DMS 273 (cell line): ENCODE measurements at regions not wholly inside any gene's neighbourhood (a gene's known extent, or its start where the extent isn't known, plus 50 kb on each side); places are given as distances from the start of the nearest gene placed in this dataset.

Experiments used
- DNase-seq: peaks from one replicate; lab custom pipeline; 2025; ENCODE audit not compliant: unreplicated experiment; lab: John Stamatoyannopoulos, UW

- no peak for DNase-seq
Measured at GRCh38 chr4:4746444-4746843, 113.0 kb upstream of the MSX1 start.

DNA sequence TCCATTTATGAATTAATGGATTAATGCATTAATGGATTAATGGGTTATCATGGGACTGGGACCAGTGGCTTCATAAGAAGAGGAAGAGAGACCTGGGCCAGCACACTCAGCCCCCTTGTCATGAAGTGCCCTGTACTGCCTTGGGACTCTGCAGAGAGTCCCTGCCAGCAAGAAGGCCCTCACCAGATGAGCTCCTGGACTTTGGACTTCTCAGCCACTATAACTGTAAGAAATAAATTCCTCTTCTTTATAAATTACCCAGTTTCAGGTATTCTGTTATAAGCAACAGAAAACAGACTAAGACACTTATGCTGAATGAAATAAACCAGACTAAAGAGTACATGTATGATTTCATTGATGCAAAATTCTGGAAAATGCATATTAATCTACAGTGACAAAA is 119.4 kb upstream of the MSX1 start:
- DNase-seq = no peak

DNA sequence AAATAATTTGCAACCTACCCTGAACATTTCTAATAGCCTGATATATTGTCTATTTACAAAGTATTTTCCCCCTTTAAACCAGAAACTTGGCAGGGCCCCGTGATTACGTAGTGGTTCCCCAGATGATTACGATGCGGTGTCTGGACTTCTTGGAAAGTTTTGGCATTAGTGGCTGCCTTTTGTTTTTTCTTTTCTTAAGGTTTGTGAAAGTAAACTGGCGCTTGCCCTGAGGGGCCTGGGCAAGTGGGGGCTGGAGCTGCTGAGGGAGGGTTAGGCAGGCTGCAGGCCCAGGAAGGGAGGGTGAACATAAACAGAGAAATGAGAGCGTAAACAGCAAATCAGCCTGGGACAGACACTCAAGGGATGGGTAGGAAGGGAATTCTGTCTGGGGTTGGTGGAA is 123.6 kb upstream of the MSX1 start:
- DNase-seq = no peak

GRCh38 chr4:4735136-4735750 is 124.2 kb upstream of the MSX1 start:
- peak; percentile 61 for DNase-seq

- DNase-seq = no peak
Measured at GRCh38 chr4:4734425-4734824, 125.0 kb upstream of the MSX1 start.

GRCh38 chr4:4733663-4734062 is 125.8 kb upstream of the MSX1 start:
- DNase-seq = no peak

- DNase-seq = no peak
Measured at GRCh38 chr4:4730249-4730648, 129.2 kb upstream of the MSX1 start.

- DNase-seq = no peak
Measured at GRCh38 chr4:4729206-4729605, 130.3 kb upstream of the MSX1 start.

DNA sequence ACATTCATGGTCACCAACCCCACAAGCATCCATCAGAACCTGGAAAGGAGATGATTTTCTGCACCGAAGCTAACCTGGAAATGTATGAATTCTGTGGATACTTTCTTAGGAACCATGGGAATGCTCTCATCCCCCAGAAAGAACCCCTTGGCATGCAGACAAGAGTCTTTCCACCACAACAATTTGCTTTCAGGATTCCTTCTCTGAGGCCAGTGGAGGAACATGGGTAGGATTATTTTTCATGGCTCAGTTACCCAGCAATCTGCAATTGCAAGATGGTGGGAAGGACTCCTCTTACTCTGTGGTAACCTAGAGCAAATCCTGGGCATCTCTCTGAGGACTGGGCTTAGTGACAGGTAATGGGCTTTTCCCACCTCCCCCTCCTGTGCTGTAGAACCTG is 131.9 kb upstream of the MSX1 start:
- no peak for DNase-seq

- peak; percentile 8 for DNase-seq
Measured at GRCh38 chr4:4726051-4726450, 133.4 kb upstream of the MSX1 start.

- no peak for DNase-seq
Measured at GRCh38 chr4:4724321-4724720, 135.1 kb upstream of the MSX1 start.

- no peak for DNase-seq
Measured at GRCh38 chr4:4721636-4722035, 137.8 kb upstream of the MSX1 start.

DNA sequence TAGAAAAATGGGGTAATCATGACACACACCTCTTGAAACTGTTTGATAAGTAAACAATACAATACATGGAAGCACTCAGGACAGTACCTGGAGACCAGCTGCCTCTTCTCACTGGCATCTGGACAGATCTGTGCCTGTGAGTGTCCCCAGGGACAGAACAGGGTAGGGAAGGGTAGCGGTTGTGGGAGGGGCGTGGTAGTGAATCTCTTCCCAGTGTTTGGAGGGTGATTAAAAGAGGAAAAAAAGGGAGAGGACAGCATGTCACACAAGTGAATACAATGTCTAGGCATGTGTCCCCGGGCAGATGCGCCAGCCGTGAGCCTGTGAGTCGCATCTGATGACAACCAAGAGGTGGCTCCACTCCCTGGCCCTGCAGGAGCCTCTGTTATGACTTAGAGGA is 138.8 kb upstream of the MSX1 start:
- DNase-seq = peak; percentile 14

DNA sequence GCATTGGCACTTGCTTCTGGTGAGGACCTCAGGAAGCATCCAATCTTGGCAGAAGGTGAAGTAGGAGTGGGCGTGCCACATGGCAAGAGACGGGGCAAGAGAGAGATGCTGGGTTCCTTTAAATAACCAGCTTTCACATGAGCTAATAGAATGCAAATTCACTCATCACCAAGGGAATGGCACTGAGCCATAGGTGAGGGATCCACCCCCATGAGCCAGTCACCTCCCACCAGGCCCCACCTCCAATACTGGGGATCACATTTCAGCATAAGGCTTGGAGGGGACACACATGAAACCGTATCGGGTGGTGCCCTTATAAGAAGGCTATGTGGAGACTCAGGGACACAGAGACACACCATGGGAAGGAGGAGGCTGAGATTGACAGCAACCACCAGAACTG is 140.0 kb upstream of the MSX1 start:
- peak; percentile 4 for DNase-seq

GRCh38 chr4:4717692-4718091 is 141.8 kb upstream of the MSX1 start:
- DNase-seq = no peak

- DNase-seq = no peak
Measured at GRCh38 chr4:4714331-4714730, 145.1 kb upstream of the MSX1 start.

- no peak for DNase-seq
Measured at GRCh38 chr4:4712800-4713528, 146.5 kb upstream of the MSX1 start.

DNA sequence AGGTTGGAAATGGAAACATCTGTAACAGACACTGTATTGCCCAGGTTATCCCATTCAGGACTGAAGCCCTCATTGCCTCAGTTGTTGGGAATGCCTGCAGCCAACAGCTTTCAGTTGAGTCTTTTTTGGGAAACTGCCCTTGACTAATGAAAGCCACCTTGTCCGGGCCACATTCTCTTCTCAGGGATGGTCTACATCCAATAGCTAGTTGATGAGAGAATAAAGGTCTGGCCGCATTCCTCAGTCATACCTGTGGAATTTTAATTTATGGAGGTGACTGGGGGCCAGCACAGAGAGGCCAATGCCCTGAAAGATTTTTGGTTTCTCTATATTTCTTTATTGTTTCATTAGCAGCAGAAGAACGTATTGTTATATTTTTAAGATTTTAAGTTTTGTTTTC is 147.6 kb upstream of the MSX1 start:
- no peak for DNase-seq

DNA sequence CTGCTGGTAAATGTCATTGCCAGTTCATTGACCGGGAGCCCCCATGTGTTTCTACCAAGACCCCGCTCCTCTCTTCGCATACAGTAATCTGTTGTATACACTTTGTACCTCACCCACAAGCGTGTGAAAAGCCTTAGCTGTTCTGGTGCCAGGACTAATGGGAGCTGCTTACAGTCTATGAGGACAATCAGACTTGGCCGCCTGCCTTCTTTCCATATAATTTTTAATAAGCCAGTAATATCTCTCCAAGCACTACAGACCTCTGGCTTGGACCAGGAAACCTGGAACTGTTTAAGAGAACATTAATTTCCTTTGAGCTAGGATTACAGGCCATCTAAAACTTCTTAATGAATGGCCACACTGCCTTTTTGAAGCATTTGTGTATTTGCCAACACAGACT is 149.7 kb upstream of the MSX1 start:
- no peak for DNase-seq

DNA sequence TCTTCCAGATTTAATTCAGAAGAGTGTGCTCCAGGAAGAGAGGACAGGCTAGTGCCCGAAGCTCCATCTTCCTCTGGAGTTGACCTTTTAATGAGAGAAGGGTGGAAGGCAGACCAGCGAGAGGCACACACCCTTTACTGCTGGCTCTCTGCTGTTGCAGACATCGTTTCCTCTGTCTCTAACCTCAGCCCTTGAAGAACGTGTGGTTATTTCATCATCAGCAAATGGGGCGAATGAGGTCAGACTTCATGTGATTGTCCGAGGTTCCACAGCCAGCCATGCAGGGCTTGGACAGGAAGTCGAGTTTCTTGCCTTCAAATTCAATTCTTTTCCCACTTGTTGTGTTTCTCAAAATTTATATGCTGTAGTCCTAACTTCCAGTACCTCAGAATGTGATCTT is 155.2 kb upstream of the MSX1 start:
- DNase-seq = no peak

DNA sequence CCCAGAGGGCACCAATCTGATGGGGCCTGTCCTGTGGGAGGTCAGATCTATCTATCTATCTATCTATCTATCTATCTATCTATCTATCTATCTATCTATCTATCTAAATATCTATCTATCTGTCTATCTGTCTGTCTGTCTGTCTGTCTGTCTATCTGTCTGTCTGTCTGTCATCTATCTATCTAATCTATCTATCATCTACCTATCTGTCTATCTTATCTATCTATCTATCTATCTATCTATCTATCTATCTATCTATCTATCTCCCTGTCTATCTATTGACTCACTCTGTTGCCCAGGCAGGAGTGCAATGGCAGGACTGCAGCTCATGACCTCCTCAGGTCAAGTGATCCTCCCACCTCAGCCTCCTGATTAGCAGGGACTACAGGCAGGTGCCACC is 155.7 kb upstream of the STX18 start:
- no peak for DNase-seq

- DNase-seq = no peak
Measured at GRCh38 chr4:4696530-4696929, 154.7 kb upstream of the STX18 start.

DNA sequence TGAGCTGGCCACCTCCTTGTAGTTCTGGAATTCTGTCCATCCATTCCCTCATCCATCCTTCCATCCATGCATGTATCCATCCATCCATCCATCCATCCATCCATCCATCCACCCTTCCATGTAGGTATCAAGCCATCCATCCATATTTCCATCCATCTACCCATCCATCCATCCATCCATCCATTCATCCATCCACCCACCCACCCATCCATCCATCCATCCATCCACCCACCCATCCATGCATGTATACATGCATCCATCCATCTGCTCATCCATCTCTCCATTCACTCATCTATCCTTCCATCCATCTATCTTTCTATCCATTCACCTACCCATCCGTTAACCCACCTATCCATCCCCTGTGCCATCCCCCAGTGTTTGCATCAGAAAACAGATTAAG is 153.6 kb upstream of the STX18 start:
- no peak for DNase-seq
